ENCODE measurements at regions not wholly inside any gene's neighbourhood (a gene's known extent, or its start where the extent isn't known, plus 50 kb on each side); places are given as distances from the start of the nearest gene placed in this dataset.

GRCh38 chr7:138289864-138290263 is 170.2 kb upstream of the TRIM24 start:
- Histone ChIP-seq H3K4me1 (ENCODE audit: insufficient read depth, low read length, poor library complexity, severe bottlenecking) (no peaks in the 10 kb centered on the region), H3K4me3 (ENCODE audit: low read length, poor library complexity, severe bottlenecking) (no peak overlapping the region), H3K36me3 (ENCODE audit: insufficient read depth, low read length) (no peaks in the 10 kb centered on the region), H2AFZ (ENCODE audit: low read length) (no peak overlapping the region), H4K20me1 (ENCODE audit: insufficient read depth, low read length, poor library complexity, severe bottlenecking) (no peaks in the 10 kb centered on the region), H3K27me3 (ENCODE audit: insufficient read depth, low read length, poor library complexity, severe bottlenecking) (no peaks in the 10 kb centered on the region), H3F3A (ENCODE audit: low read depth) (no peaks in the 10 kb centered on the region), H3K4me2 (ENCODE audit: low read depth, low read length, poor library complexity, severe bottlenecking) (no peak overlapping the region), H3K79me2 (ENCODE audit: insufficient read depth, low read length) (no peaks in the 10 kb centered on the region), H3K9me3 (ENCODE audit: insufficient read depth, low read depth, low read length) (no peaks in the 10 kb centered on the region), H3K9me2 (replicated peaks; ENCODE audit: low read depth, low read length) (no peaks in the 10 kb centered on the region), H3K9ac (ENCODE audit: low read depth, low read length, poor library complexity, severe bottlenecking) (no peak overlapping the region)
- TF ChIP-seq EZH2phosphoT487 (IDR thresholded peaks at IDR 0.05; ENCODE audit: borderline replicate concordance) (no peak), CTCF (conservative IDR thresholded peaks at IDR 0.05; ENCODE audit: low read length) (no peak)

GRCh38 chr7:138292951-138293350 is 167.1 kb upstream of the TRIM24 start:
- Histone ChIP-seq H3K9me3 (ENCODE audit: insufficient read depth, low read depth, low read length) (no peaks in the 10 kb centered on the region), H3K36me3 (ENCODE audit: insufficient read depth, low read length) (no peaks in the 10 kb centered on the region), H3K4me2 (ENCODE audit: low read depth, low read length, poor library complexity, severe bottlenecking) (no peak overlapping the region), H3K4me1 (ENCODE audit: insufficient read depth, low read length, poor library complexity, severe bottlenecking) (no peaks in the 10 kb centered on the region), H3K79me2 (ENCODE audit: insufficient read depth, low read length) (no peaks in the 10 kb centered on the region), H3F3A (ENCODE audit: low read depth) (no peaks in the 10 kb centered on the region), H2AFZ (ENCODE audit: low read length) (no peak overlapping the region), H3K27me3 (ENCODE audit: insufficient read depth, low read length, poor library complexity, severe bottlenecking) (no peaks in the 10 kb centered on the region), H3K9me2 (replicated peaks; ENCODE audit: low read depth, low read length) (no peaks in the 10 kb centered on the region), H3K9ac (ENCODE audit: low read depth, low read length, poor library complexity, severe bottlenecking) (no peak overlapping the region), H3K4me3 (ENCODE audit: low read length, poor library complexity, severe bottlenecking) (no peak overlapping the region), H4K20me1 (ENCODE audit: insufficient read depth, low read length, poor library complexity, severe bottlenecking) (no peaks in the 10 kb centered on the region)
- no peak for TF ChIP-seq EZH2phosphoT487 (IDR thresholded peaks at IDR 0.05; ENCODE audit: borderline replicate concordance)
- no peak for TF ChIP-seq CTCF (conservative IDR thresholded peaks at IDR 0.05; ENCODE audit: low read length)

GRCh38 chr7:138295049-138295637 is 164.9 kb upstream of the TRIM24 start:
- Histone ChIP-seq H3F3A (ENCODE audit: low read depth) (no peaks in the 10 kb centered on the region), H3K9me3 (ENCODE audit: insufficient read depth, low read depth, low read length) (no peaks in the 10 kb centered on the region), H3K9ac (ENCODE audit: low read depth, low read length, poor library complexity, severe bottlenecking) (no peak overlapping the region), H3K4me1 (ENCODE audit: insufficient read depth, low read length, poor library complexity, severe bottlenecking) (no peaks in the 10 kb centered on the region), H3K9me2 (replicated peaks; ENCODE audit: low read depth, low read length) (no peaks in the 10 kb centered on the region), H3K36me3 (ENCODE audit: insufficient read depth, low read length) (no peaks in the 10 kb centered on the region), H2AFZ (ENCODE audit: low read length) (no peak overlapping the region), H3K79me2 (ENCODE audit: insufficient read depth, low read length) (no peaks in the 10 kb centered on the region), H3K27me3 (ENCODE audit: insufficient read depth, low read length, poor library complexity, severe bottlenecking) (no peaks in the 10 kb centered on the region), H3K4me2 (ENCODE audit: low read depth, low read length, poor library complexity, severe bottlenecking) (no peak overlapping the region), H3K4me3 (ENCODE audit: low read length, poor library complexity, severe bottlenecking) (no peak overlapping the region), H4K20me1 (ENCODE audit: insufficient read depth, low read length, poor library complexity, severe bottlenecking) (no peaks in the 10 kb centered on the region)
- TF ChIP-seq EZH2phosphoT487 (IDR thresholded peaks at IDR 0.05; ENCODE audit: borderline replicate concordance) (no peak), CTCF (conservative IDR thresholded peaks at IDR 0.05; ENCODE audit: low read length) (no peak)
